ENCODE measurements at regions not wholly inside any gene's neighbourhood (a gene's known extent, or its start where the extent isn't known, plus 50 kb on each side); places are given as distances from the start of the nearest gene placed in this dataset.
A peak's percentile ranks its signal among the peaks of the same experiment; 100 is the strongest.

DNA sequence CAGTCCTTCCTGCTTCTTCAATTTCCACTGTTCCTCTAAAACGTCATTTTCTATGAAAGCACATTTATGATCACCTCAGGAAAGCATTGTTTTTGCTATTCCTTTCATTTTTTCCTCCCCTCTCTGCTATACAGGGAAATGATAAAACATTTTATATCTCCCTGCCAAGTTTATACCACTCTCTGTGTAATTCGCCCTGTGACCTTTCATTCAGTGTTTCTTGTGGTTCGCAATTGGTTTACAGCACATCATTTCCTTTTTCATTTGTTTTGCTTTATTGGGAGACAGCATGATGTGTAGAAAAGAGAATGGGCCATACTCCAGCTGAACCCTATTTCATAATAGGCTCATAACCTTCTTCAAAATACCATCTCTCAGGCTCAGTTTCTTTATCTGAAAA, 99.9 kb upstream of the RAPGEF2 start:
- Mint-ChIP-seq H3K4me1 (peaks cover 8% of the 10 kb centered on the region), H3K9me3 (no peaks in the 10 kb centered on the region), H3K4me3 (no peak overlapping the region), H3K27me3 (ENCODE audit: insufficient read depth) (no peaks in the 10 kb centered on the region), H3K36me3 (ENCODE audit: low read depth) (no peaks in the 10 kb centered on the region), H3K27ac (no peak overlapping the region)
- no peak overlapping the region for H3K9ac ChIP-seq (ENCODE audit: extremely low read depth, low read length, poor library complexity, severe bottlenecking)
- no peak overlapping the region for H3K4me3 ChIP-seq (ENCODE audit: low read length)
- no peak for DNase-seq
- no peaks in the 10 kb centered on the region for H3K4me1 ChIP-seq (ENCODE audit: control insufficient read depth, insufficient read depth, low read length)
- no peaks in the 10 kb centered on the region for H3K36me3 ChIP-seq (ENCODE audit: control insufficient read depth, insufficient read depth, low read length)
- 85 to 93% methylated on average over 1 to 3 of the region's 3 CpGs for WGBS, 2 experiments (ENCODE audit: insufficient coverage in 1 of 2, insufficient read length in 1 of 2)
- no peaks in the 10 kb centered on the region for H3K27me3 ChIP-seq (ENCODE audit: control insufficient read depth, insufficient read depth, low read length, poor library complexity, severe bottlenecking)
- no peak overlapping the region for H3K27ac ChIP-seq (ENCODE audit: low read depth, low read length)
- TF ChIP-seq, protein P1, sequence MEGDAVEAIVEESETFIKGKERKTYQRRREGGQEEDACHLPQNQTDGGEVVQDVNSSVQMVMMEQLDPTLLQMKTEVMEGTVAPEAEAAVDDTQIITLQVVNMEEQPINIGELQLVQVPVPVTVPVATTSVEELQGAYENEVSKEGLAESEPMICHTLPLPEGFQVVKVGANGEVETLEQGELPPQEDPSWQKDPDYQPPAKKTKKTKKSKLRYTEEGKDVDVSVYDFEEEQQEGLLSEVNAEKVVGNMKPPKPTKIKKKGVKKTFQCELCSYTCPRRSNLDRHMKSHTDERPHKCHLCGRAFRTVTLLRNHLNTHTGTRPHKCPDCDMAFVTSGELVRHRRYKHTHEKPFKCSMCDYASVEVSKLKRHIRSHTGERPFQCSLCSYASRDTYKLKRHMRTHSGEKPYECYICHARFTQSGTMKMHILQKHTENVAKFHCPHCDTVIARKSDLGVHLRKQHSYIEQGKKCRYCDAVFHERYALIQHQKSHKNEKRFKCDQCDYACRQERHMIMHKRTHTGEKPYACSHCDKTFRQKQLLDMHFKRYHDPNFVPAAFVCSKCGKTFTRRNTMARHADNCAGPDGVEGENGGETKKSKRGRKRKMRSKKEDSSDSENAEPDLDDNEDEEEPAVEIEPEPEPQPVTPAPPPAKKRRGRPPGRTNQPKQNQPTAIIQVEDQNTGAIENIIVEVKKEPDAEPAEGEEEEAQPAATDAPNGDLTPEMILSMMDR (conservative IDR thresholded peaks at IDR 0.05), result no peak
- no peaks in the 10 kb centered on the region for H3K9me3 ChIP-seq (ENCODE audit: control insufficient read depth, low read length)

DNA sequence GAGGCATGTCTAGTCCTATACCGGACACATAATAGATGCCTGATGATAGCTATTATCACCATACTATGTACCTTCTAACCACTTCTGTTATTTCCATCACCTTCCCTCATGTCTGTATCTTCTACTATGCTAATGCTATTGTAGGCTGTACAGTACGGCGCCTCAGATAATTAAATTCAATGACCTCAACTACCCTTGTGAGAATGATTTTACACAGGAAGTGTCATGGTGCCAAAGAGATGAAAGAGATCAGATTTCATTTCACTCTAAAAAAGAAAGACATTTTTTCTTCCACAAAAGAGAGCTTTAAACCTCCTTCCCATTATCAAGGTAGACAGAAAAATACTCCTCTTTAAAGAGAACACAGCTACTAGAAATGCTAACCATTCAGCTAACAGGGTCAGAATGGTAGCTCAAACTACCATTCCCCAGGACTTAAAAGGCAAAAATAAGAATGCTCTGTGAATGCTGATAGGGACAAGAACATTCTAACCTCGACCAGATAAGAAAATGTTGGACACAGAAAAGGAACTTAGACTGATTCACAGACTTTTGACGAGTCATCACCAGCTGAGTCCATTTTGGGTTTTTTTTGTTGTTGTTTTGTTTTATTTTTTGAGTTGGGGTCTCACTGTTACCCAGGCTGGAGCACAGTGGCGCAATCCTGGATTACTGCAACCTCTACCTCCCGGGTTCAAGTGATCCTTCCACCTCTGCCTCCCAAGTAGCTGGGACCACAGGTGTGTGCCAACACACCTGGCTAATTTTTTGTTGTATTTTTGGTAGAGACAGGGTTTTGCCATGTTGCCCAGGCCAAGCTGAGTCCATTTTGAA, 99.2 kb upstream of the RAPGEF2 start:
- Histone ChIP-seq H3K36me3 (ENCODE audit: control insufficient read depth, insufficient read depth, low read length) (no peaks in the 10 kb centered on the region), H3K27me3 (ENCODE audit: control insufficient read depth, insufficient read depth, low read length, poor library complexity, severe bottlenecking) (no peaks in the 10 kb centered on the region), H3K4me1 (ENCODE audit: control insufficient read depth, insufficient read depth, low read length) (no peaks in the 10 kb centered on the region), H3K4me3 (ENCODE audit: low read length) (no peak overlapping the region), H3K27ac (ENCODE audit: low read depth, low read length) (no peak overlapping the region), H3K9me3 (ENCODE audit: control insufficient read depth, low read length) (no peaks in the 10 kb centered on the region), H3K9ac (ENCODE audit: extremely low read depth, low read length, poor library complexity, severe bottlenecking) (no peak overlapping the region)
- H3K27ac Mint-ChIP-seq, result peak overlapping the region; percentile 0
- no peaks in the 10 kb centered on the region for H3K27me3 Mint-ChIP-seq (ENCODE audit: insufficient read depth)
- no peaks in the 10 kb centered on the region for H3K9me3 Mint-ChIP-seq
- TF ChIP-seq, protein P1 (conservative IDR thresholded peaks at IDR 0.05), result no peak
- H3K36me3 Mint-ChIP-seq (ENCODE audit: low read depth), result no peaks in the 10 kb centered on the region
- no peak for DNase-seq
- WGBS, 2 experiments (ENCODE audit: insufficient coverage in 1 of 2, insufficient read length in 1 of 2), result 82 to 90% methylated on average over 2 to 7 of the region's 7 CpGs
- H3K4me3 Mint-ChIP-seq, result no peak overlapping the region
- H3K4me1 Mint-ChIP-seq, result peaks cover 8% of the 10 kb centered on the region

DNA sequence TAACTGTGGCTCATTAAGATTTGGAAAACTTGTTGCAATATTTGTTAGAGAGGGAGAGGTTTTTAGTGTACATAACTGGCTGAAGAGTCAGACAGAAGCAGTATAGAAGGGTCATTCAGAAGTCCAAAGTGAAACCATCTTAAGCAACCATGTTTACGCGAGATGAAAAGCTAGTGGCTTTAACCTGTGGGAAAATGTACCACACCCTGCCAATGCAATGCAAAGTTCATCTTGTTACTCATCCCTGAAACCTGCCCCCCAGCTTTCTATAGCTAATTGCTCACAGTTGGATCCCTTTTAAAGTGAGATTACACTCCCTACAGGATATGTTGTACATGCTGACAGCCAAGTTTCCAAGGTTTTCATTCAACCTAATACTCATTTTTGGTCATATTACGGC, 96.7 kb upstream of the RAPGEF2 start:
- Histone ChIP-seq H3K9ac (ENCODE audit: extremely low read depth, low read length, poor library complexity, severe bottlenecking) (no peak overlapping the region), H3K9me3 (ENCODE audit: control insufficient read depth, low read length) (no peaks in the 10 kb centered on the region), H3K4me3 (ENCODE audit: low read length) (no peak overlapping the region), H3K4me1 (ENCODE audit: control insufficient read depth, insufficient read depth, low read length) (no peaks in the 10 kb centered on the region), H3K36me3 (ENCODE audit: control insufficient read depth, insufficient read depth, low read length) (no peaks in the 10 kb centered on the region), H3K27me3 (ENCODE audit: control insufficient read depth, insufficient read depth, low read length, poor library complexity, severe bottlenecking) (no peaks in the 10 kb centered on the region), H3K27ac (ENCODE audit: low read depth, low read length) (no peak overlapping the region)
- DNase-seq, result no peak
- no peak overlapping the region for H3K27ac Mint-ChIP-seq
- H3K9me3 Mint-ChIP-seq, result no peaks in the 10 kb centered on the region
- no peak overlapping the region for H3K4me3 Mint-ChIP-seq
- TF ChIP-seq, protein P1 (conservative IDR thresholded peaks at IDR 0.05), result no peak
- WGBS, 2 experiments (ENCODE audit: insufficient coverage in 1 of 2, insufficient read length in 1 of 2), result 72 to 100% methylated on average over 1 to 3 of the region's 3 CpGs
- no peaks in the 10 kb centered on the region for H3K36me3 Mint-ChIP-seq (ENCODE audit: low read depth)
- no peaks in the 10 kb centered on the region for H3K27me3 Mint-ChIP-seq (ENCODE audit: insufficient read depth)
- peaks cover 8% of the 10 kb centered on the region for H3K4me1 Mint-ChIP-seq
